ENCODE measurements at regions not wholly inside any gene's neighbourhood (a gene's known extent, or its start where the extent isn't known, plus 50 kb on each side); places are given as distances from the start of the nearest gene placed in this dataset.

DNA sequence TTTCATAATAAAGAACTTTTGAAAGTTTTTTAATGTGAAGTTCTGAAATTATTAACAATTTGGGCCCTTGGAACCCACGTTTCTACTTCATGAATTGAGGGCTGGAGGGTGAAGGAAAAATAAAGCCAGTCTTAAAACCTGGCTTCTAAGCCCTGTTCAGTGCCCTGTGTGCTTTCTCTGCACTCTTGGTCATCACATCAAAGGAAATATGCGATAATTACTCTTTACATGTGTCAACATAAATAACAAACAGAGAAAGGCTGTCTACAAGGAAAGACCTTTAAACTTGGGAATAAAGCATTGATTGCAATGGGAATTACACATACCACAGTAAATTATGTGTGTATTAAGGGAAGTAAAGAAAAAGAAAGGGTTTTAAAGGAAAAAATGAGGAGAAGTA is 150.7 kb upstream of the KLF7 start:
- no peak for DNase-seq
- intact Hi-C loops (cut with DNase I), result no loop called here

DNA sequence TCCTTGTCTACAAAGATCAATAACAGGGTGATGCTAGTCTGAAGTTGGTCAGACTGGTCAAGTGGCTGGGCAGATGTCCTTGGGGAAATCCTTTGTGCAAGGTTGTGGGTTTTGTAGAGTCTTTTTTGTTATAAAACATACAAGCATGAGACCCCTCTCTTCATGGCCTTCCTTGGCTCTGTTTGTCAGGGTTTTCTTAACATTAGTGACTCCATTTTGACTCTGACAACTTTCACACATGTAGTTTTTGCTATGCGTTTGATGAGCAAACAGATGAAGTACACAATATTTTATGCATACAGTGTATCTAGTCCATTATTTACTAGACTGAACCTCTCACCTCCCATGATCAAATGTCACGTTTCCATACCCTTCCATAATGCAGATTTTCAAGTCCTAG is 151.2 kb upstream of the KLF7 start:
- intact Hi-C loops (cut with DNase I), result no loop called here
- DNase-seq, result no peak

DNA sequence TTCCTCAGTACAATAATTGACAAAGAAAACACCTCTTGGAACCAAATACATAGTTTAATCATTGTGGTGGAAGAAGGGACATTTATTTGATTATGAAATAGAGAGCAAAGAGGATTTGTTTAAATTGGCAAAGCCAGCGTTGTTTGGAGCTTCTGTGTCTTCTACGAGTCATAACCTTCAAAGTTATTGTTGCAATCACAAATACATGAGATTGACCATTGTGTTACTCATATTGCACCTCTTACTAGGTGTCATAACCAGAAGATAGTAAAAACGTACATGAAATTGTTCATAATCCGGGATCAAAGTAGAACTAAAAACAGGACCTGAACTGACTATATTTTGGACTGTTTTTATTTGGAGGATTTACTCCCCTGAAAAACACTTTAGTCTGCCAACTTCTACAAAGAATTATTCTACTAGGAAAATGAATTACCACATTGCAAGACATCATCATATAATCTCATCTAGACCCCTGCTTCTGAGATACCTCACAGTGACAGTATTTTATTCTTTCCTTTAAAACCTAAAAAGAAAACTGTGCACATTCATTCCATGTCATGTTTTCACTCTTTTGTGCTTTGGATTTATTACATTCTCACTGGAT is 151.7 kb upstream of the KLF7 start:
- no peak for DNase-seq
- intact Hi-C loops (cut with DNase I), result no loop called here

DNA sequence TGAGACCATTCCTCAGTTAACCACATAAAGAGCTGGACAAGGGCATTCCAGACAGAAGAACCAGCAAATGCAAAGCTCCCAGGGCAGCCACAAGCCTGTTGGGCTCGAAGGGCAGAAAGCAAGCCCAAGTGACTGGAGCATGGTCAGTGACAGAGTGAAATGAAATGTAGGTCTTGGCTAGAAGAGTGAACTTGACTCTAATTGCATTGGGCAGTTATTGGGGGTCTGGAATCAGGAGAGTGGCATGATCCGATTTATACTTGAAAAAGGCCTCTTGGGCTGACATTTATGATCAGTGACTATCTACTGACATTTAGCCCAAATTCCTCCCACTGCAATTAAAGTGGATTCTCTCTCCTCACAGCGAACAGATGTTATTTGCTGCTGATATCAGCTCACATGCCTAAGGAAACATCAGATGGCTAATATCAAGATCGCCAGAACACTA is 152.5 kb upstream of the KLF7 start:
- DNase-seq, result no peak
- intact Hi-C loops (cut with DNase I), result no loop called here

DNA sequence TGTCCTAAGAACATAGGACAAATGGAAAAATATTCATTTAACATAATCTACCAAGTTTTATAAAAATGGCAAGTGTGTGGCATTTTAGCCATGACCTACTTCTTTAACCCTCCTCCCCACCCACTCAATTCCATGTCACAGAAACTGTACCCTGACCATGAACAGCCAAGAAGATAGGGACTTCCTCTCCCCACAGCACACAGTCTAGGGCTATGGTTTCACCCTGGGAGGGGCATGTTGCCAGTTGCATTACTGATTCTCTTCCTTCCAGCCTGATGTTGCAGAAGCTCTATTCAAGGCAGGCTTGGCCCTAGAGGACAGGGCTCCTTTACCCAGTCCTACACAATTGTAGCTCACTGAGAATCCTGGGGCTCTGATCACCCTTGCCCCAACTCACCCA is 153.6 kb upstream of the KLF7 start:
- no peak for DNase-seq
- intact Hi-C loops (cut with DNase I), result no loop called here

DNA sequence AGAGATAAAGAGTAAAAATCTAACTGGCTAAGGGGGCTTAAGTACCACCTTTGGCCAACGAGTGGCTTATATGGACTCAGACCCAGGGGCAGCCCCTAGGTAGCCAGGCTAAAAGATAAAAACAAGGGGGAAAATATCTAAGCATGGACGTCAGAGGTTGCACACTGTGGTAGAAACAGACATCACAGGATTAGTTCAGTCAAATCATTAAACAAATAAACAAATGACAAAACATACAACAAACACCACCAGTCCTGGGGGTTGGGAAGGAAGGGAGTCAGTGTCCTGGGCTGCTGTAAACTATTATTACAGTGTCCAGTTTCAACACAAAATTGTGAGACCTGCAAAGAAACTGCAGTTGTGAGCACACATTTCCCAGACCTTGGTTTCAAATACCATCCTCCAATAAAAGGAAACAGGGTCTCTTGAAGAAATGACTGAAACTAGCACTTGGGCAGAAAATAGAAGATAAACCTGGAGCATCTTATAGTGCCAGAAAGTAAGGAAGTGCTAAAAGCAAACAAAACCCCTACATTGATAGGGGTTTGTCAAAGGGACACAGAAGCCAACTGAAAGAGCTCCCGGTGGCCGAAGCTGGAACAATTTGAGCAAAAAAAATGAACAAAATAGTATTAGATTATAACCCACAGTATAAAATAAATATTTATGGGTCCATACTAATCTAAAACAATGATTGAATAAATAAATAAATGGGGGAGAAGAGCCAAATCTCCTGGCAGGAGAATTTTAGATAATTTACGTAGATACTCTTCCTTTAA is 154.8 kb upstream of the KLF7 start:
- intact Hi-C loops (cut with DNase I), result no loop called here
- no peak for DNase-seq

DNA sequence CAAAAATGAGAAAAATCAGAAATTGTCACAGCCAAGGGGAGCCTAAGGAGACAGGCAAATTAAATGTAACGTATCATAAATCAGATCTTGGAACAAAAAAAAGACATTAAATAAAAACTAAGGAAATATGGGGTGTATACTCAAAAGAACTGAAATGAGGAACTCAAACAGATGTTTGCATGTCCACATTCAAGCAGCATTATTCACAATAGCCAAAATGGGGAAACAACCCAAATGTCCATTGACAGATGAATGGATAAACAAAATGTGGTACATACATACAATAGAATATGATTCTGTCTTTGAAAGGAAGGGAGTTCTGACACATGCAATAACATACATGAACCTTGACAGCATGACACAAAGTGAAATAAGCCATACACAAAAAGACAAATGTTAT is 155.8 kb upstream of the KLF7 start:
- intact Hi-C loops (cut with DNase I), result no loop called here
- DNase-seq, result no peak

DNA sequence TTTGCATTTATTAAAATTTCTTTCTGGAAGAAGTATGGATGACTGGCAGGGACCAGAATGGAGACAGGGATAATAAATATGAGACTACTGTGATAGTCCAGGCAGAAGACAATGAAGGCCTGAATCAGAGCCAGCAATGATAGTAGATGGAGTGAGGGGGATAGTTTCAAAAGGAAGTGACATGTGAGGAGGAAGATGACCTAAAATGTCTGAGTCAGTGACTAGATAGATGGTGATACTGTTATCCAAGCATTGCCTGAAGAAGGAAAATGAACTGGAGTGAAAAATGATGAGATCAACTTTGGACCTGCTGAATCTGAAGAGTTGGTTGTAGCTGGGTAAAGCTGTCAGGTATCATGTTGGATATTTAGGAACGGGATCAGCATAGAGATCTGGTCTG is 158.3 kb upstream of the KLF7 start:
- intact Hi-C loops (cut with DNase I), result no loop called here
- no peak for DNase-seq

DNA sequence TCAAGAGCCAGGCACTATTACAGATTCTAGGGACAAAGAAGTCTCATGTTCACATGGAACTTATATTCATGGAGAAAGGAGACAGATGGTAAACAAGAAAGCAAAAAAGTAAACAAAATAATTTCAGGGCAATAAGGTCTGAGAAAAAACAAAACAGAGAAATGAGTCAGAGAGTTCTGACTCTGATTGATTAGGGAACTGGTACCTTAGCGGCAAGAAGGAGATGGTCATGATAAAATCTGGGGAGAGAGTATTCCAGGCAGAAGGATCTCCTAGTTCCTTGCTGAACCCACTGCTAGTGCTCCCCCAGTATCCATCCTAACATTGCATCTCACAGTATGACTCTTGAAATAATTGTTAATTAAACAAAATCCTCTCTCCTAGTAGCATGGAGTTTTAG is 161.8 kb upstream of the KLF7 start:
- DNase-seq, result no peak
- intact Hi-C loops (cut with DNase I), result no loop called here

DNA sequence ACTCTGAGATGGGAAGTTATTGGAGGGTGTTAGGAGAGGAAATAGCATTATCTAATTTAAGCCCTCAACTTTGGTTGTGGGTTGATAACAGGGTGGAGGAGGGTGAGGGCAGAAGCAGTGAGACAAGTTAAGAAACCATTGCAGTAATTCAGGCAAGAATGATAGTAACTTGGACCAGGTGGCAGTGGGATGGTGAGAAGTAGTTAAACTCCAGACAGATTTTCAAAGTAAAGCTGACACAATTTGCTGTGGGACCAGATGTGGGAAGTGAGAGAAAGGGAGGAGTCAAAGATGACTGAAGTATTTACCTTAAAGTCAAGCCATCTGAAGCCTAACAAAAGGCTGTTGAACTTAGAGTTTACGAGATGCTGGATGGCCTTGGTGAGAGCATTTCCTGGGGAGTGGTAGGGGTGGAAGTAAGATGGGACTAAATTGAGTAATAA is 163.2 kb upstream of the KLF7 start:
- intact Hi-C loops (cut with DNase I), result no loop called here
- no peak for DNase-seq

DNA sequence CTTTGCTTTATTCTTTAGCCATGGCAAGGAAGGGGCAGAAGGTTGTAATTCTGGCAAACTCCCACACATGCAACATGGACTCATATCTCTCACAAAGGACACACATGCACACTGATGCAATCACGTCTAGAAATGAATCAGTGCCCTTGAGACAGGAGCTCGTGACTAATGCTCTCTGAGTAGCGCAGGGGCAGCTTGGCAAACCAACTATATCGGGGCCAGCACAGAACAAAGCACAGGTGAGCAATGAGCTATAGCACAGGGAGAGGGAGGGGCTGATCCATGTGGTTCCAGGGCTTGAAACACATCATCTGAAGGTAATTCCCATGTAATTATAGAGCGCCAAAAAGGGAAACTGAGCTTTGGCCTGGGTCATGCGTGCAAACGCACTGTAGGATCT is 165.2 kb upstream of the KLF7 start:
- intact Hi-C loops (cut with DNase I), result no loop called here
- DNase-seq, result no peak

DNA sequence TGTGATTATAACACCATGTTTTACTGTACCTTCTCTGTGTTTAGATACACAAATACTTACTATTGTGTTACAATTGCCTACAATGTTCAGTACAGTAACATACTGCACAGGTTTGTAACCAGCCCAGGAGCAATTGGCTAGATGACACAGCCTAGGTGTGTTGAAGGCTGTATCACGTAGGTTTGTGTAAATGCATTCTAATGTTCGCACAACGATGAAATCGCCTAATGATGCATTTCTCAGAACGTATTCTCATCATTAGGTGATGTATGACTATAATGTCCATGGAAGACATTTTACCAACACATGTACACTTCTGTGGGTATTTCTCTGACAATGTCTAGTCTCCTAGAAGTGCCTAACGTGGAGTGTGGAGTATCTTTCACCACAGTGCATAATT is 165.9 kb upstream of the KLF7 start:
- intact Hi-C loops (cut with DNase I), result no loop called here
- no peak for DNase-seq

DNA sequence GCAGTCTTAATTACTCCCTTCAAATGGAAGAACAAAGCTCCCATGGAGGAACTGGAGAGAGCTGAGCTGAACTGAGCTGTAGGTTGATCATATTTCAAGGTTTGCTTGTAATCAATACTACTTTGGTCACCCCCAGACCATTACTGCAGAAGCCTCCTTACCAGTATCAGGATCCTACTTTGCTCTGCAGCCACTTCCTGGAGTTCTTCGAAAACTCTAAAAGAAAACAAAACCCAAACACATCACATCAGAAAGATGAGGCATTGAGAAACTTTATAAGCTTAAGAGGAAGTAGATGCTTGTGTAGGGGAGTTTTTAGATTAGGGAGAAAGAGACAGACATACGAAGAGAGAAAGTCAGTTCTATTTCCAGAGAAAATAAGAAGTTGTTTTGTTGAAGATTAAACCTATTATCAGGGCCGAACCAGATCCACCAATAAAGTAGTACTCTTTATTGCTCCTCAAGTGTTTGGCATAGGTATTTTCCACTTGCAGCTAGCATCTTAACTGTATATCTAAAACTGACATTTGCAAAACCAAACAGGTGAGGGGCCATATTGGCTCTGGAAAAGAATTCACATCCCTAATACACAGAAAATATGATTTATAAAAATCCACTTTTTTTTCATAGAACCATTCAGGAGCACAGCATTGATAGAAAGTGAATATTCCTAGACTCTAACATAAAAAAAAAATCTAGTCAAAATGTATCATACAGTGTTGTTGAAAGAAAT is 166.9 kb upstream of the KLF7 start:
- DNase-seq, result no peak
- intact Hi-C loops (cut with DNase I), result no loop called here

DNA sequence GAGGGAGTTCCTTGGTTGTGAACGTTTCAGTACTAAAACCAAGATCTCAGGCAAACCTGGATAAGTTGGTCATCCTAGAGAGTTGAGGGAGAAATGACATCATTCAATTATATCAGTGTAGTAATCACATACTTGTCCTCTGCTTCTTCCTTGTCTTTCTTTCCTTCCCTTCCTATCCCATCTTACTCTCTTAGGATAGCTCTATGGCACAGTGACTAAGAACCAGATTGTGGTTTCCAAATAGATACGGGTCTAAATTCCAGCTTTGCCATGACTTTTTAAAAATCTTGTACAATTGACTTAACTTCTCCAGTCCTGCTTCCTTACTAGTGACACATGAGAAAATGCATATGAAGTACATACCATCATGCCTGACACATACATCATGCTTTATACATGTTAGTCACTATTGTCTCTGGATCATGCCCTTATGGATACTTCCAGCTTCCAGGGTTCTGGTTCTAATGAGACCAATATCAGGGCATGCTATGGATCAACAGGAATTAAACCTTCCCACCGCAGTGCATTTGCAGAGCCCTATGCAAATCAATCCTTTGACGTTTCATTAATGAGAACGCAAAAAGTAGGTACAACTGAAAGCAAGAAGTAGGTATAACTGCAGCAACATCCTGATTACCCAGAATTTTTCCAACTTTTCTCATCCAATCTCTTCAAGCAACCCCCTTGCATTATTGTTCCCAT is 168.0 kb upstream of the KLF7 start:
- DNase-seq, result no peak
- intact Hi-C loops (cut with DNase I), result no loop called here

DNA sequence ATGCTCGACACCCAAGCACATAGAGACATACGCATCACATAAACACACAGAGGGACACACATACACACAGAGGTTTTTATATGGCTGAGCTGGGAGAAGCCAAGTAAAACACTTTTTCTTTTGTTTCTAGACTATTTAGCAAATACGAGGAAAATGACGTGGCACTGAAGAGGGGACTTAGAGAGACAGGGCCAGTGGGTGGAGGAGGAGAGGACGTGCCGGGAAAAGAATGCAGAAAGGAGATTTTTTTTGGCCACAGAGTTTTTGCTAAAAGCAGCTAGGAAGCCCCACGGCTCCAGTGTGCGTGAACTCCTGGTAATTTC is 168.5 kb upstream of the KLF7 start:
- DNase-seq, result no peak
- intact Hi-C loops (cut with DNase I), result no loop called here

DNA sequence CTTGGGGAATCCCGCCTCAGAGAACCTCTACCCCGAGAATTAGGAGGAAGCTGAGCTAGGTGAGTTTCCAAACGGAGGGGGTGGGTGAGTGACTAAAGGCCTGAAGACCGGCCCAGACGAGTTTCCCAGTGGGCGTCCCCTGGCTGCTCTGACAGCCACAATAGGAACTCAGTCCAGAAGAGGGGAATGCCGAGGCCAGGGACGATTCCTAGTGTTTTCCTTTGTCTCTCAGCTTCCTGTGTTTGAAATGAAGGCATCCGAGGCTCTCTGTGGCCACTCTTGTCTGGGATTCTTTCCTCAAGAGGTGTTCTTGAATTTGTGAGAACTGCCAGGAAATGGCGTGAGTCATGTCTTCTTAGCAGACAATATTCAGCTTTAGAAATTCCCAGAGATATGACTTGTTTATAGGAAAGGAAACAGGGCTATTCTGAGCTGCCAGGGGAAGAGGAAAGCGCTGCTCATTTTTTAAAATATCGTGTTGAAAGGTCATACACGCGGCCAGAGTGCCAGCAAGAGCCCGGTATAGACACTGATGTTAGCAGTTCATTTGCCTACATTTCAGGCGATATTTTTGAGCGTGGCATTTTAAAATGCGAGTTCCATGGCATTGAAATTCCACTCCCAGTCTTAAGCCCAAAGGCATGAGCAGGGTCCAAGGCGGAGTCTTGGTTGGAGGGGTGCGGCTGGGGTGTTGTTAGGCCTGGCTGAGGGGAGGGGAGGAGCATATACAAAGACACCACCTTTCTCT is 169.1 kb upstream of the KLF7 start:
- intact Hi-C loops (cut with DNase I), result no loop called here
- peak in 4 of 42 donors; percentile 12 to 51 (median 18) for DNase-seq

DNA sequence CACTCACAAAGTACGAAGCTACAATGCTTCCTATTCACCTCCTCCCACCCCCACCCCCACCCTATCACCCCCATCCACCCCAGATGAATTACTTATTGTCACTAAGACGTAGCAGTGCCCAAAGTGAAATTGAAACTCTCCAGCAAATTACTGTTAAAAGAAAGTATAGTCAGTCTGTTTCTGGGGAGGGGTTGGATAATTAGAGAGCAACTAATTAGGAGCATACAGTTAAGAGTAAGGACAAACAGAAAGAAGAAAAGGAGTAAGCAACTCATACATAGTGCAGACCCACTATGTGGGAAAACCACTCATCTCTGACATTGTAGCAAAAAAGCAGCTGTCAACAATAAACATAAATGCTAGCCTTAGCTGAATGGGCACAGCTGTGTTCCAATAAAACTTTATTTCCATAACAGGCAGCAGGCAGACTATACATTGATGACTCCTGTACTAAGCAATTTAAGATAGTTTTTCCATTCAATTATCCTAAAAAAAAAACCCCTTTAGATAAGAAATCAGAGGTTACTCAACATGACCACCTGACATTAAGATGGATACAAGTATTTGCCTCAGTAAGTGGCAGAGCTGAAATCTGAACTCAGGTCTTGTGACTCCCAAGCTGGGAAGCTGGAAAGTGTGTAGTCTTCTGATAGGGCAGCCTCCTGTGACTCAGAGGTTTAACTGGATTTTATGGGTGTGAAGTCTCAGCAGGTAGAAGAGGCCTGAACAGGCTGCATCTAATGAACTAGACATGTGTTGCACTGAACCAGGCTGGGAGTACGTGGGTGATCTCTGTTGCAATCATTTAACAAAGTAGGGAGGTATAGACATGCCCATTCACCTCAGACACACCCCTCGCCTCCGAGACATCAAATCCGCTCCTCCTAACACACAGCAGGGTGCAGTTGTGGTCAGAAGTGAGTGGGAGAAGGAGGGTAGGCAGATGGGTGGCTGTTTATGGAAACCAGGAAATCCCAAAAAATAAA is 171.8 kb upstream of the KLF7 start:
- no peak for DNase-seq
- intact Hi-C loops (cut with DNase I), result no loop called here

DNA sequence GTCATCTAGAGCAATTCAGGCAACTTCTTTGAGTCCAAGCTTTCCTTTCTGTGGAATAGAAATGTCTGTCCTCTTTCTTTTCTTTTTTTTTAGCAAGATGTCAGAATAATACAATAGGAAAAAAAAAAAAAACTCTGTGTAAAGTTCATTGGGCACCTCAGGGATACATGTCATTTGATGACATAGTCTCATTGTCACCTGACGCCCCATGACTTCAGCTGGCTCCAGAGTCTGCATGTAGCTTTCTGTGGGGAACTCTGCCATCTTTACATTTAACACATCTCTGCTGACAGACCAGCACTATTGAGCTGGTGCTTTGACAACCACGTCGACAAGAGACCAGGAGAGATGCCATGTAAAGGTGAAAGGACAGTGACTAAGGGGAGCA is 172.5 kb upstream of the KLF7 start:
- intact Hi-C loops (cut with DNase I), result no loop called here
- DNase-seq, result no peak
